GM19463 (cell line): ENCODE measurements at regions not wholly inside any gene's neighbourhood (a gene's known extent, or its start where the extent isn't known, plus 50 kb on each side); places are given as distances from the start of the nearest gene placed in this dataset.
"Not testable (repeated sequence)": the region's sequence is repeated elsewhere in the genome, so short reads cannot be mapped to it uniquely, and the experiment has no call there.

ENCODE experiments used
- ATAC-seq: cut with Tn5 transposase; IDR thresholded peaks from one replicate; pipeline ENCODE4 v1.9.1; 2021; ENCODE audit warnings: mild to moderate bottlenecking, moderate library complexity; ENCODE audit not compliant: unreplicated experiment

DNA sequence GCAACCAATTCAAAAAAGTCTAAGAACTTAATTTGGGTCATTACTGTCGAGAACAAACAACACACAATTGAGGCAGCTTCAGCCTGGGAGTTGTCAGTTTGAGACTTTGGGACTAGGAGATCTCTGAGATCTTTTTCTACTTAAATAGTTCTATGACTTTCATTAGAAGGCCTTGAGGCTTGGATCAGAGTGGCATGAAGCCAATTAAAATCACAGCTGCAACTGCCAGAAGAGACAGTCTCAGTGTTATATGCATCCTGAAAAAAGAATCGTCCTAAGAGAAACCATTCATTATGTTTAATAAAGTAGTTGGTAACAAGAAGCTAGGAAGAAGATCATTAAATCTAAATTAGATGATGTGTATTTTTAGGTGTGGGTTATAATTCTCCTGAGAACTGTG, 170.8 kb upstream of the RASSF8 start:
- no peak for ATAC-seq

GRCh38 chr12:25788707-25789442, 169.6 kb upstream of the RASSF8 start:
- ATAC-seq: no peak

GRCh38 chr12:25789541-25789944, 168.9 kb upstream of the RASSF8 start:
- ATAC-seq: no peak

DNA sequence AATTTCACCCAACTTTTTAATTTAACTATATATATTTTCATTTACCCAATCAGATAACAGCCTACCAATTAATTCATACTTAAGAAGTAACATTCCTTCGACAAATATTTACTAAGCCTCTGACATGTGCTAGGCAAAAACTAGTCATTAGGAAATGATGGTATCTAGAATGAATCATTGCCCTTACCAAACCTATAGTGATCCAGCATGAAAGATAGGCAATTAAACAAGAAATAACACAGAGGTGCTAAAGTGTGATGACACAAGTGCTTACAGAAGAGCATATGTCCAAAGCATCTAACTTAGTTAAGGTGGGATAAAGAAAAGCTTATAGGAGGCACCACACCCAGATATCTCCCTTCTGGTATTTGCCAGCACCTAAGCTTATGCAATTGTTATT, 166.5 kb upstream of the RASSF8 start:
- ATAC-seq: no peak

DNA sequence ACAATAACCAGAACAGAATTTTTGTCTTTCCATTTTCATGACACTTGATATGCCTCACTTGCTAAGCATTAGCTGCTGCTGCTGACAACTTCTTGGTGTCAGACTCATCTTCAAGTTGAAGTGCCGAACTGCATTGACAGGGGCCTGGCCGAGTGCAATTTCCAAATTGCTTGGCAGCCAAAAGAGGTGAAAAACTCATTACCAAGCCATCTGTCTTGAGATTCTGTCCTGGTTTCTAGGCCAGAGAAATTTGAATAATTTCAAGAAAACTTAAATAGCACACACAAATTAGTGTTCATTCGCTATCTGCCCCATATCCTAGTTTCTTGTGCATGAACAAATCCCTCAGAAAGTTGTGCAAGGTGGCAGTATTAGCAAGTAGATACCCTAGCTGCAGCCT, 165.3 kb upstream of the RASSF8 start:
- ATAC-seq: no peak

GRCh38 chr12:25794571-25794970, 163.9 kb upstream of the RASSF8 start:
- ATAC-seq: no peak

DNA sequence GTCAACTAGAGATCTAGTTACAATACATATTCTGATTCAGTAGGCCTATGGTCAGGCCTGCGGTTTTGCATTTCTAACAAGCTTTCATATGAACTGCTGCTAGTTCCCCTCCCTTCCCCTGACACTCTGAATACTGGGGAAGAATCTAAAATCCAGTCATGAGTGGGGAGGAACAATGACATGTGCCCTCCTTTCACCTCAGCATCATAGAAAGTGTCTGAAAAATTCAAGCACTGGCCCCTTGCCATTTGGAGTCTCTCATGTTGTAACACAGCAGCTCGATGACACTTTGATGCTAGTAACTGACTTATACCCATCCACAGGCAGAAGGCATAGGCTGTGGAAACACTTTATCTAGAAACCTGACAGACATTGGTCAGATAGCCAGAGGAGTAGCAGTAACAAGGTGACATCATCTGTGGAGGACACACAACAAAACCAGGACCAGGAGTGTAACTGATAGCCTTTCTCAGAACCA, 161.9 kb upstream of the RASSF8 start:
- no peak for ATAC-seq

DNA sequence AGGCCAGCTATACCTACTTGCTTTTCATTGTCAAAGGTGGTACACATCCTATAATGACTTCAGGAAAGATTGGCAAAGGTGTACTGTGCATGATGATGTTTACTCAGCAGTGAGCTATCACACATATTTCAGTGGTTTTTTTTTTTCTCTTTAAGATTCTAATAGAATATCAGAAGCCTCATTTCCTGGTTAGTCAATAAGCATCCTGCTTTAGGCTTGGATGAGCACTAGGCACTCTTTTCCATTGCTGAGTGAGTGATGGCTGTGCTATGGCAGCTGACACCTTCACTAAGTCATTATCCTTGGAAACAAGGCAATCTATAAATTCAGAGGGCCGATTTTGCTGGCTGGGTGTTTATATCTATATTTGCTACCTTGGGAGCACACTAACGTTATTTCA, 161.1 kb upstream of the RASSF8 start:
- no peak for ATAC-seq

- ATAC-seq: no peak
Observed at GRCh38 chr12:25797949-25798348, 160.5 kb upstream of the RASSF8 start.

DNA sequence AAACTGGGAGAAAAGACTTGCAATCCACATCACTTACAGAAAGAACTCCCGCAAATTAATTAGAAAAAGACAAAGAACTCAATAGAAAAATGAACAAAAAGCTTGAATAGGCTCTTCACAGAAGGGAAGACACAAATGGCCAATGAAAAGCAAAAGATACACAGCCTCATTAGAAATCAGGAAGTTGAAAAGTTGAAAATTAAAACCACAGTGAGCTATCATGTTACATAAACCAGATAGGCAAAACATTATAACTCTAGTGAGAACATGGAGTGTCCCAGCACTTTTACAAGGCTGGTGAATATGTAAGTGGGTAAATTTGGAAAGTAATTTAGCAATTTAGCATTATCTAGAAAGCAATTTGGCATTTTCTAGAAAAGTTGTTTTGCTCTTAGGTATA, 158.4 kb upstream of the RASSF8 start:
- ATAC-seq: no peak

GRCh38 chr12:25801734-25802133, 156.7 kb upstream of the RASSF8 start:
- ATAC-seq: no peak

DNA sequence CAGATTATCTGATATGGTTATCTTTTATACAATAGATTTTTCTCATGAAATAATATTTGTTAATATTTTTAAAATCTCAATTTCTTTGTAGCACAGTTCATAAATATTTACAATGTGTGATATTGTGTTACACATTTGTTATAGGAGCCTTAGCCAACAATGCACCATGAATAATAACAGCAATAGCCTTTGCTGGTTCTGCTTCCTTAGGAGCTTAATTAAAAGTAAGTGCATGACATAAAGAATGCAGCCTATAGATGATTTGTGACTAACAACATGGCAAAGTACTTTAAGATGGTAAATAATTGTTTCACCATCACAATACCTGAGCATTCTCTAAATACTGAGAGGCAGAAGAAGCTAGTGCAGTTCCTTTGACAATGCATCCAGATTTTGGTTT, 156.3 kb upstream of the RASSF8 start:
- ATAC-seq: no peak

GRCh38 chr12:25803029-25803664, 155.3 kb upstream of the RASSF8 start:
- ATAC-seq: not testable (repeated sequence)

DNA sequence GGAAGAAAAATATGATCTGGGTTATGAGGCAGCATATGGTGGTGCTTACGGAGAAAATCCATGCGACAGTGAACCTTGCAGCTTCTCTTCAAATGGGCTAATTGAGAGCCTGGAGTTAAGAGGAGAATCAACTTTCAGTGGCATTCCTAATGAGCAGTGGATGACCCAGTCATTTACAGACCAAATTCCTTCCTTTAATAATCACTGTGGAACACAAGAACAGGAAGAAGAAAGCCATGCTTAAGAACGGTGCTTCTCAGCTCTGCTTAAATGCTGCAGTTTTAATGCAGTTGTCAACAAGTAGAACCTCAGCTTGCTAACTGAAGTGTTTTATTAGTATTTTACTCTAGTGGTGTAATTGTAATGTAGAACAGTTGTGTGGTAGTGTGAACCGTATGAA, 154.2 kb upstream of the RASSF8 start:
- ATAC-seq: not testable (repeated sequence)

GRCh38 chr12:25806271-25806670, 152.2 kb upstream of the RASSF8 start:
- ATAC-seq: no peak

- ATAC-seq: no peak
Observed at GRCh38 chr12:25808604-25809003, 149.9 kb upstream of the RASSF8 start.

GRCh38 chr12:25810683-25811082, 147.8 kb upstream of the RASSF8 start:
- no peak for ATAC-seq

DNA sequence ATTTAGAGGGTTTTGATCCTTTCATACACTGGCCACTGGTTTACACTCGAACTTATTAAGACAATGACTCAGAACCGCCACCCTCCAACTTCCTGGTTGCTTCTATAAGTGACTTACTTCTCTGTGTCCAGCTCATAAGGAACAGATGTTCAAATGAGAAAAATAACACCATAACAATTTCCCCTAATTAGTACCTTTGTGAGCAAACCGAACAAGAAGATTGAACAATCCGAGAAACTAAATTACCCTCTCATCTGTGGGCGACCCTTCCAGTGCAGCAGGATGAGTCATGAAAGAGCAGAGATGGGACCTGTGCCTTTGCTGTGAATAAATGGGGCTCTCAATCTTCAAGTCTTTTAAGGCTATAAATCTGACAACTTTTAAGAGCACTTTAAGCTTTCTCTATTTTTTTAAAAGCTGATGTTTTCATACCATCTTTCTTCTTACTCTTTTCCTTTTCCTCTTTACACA, 146.8 kb upstream of the RASSF8 start:
- no peak for ATAC-seq

GRCh38 chr12:25812295-25812694, 146.2 kb upstream of the RASSF8 start:
- no peak for ATAC-seq

GRCh38 chr12:25813843-25814242, 144.6 kb upstream of the RASSF8 start:
- ATAC-seq: no peak

- no peak for ATAC-seq
Observed at GRCh38 chr12:25816637-25817036, 141.8 kb upstream of the RASSF8 start.

DNA sequence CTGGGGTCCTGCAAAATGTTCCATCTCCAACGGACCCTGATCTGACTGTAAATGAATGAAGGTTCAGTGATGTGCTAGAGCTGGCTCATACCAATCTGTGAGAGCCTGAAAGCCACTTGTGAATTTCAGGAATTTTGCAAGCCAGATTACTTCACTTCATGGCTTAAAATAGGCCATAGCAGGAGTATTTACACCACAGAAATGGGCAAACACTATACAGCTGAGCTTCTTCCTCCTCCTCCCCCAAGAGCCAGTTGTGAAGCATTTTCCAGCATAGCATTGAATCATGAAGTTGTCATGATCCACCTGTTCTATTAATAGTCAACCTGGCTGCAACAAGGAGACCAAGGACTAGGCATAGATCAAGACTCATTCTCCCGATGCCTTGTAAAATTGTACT, 141.3 kb upstream of the RASSF8 start:
- ATAC-seq: no peak
